Transverse colon (tissue), 4 donors: ENCODE measurements at regions not wholly inside any gene's neighbourhood (a gene's known extent, or its start where the extent isn't known, plus 50 kb on each side); places are given as distances from the start of the nearest gene placed in this dataset.

Experiments used
- POLR2A ChIP-seq: fragments of 450-650 bp; IDR thresholded peaks from one replicate; pipeline ENCODE4 v1.6.1; 2016; ENCODE audit warnings: antibody characterized with exemption, mild to moderate bottlenecking, moderate library complexity
- POLR2AphosphoS5 ChIP-seq, 3 donors: sonication (generic); formaldehyde crosslinking; IDR thresholded peaks; one replicate each; pipeline ENCODE4 v1.6.1; 2016; ENCODE audit warnings: antibody characterized with exemption in 3 of 3
- TF ChIP-seq, protein P1 (sequence below), 5 experiments: fragments of 200-600 bp in 3 of 5; fragments of 450-650 bp in 2 of 5; sonication (generic) in 3 of 5; IDR thresholded peaks; 1 replicate in 2 of 5; 2 replicates in 3 of 5; pipeline ENCODE4 v1.5.1; 2016 to 2017; ENCODE audit warnings: antibody characterized with exemption in 5 of 5, inconsistent platforms in 3 of 5, mild to moderate bottlenecking in 2 of 5, moderate library complexity in 1 of 5

DNA sequence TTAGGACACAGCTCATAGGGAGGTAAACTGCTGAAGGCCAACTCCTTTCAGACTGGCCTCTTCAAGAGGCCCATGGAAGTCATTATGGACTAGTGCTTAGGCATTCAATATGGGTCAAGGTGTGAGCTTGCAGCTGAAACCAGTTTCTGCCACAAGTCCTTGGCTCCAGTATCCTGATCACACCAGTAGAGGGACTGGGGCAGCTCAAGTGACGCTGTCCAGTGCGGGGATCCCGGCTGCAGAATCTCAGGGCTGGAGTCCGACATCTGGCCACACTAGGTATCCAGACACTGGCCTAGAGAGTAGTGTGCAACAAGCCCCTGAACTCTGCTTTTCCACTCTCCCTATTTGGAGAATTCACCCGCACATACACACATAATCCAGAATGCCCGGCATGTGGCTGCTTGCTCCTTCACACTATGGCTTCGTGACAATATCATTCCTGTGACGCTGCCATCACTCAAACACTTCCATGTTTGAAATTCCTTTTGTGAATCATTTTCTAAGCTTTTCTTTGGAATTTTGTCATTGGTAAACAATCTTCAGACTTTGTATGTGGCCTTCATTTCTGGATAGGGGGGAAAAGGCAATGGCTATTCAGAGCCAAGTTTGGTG is 425.1 kb downstream of the EFNB2 start:
- TF ChIP-seq POLR2A (no peak), POLR2AphosphoS5 (IDR thresholded peaks at IDR 0.05) (no peak)
- TF ChIP-seq, protein P1, sequence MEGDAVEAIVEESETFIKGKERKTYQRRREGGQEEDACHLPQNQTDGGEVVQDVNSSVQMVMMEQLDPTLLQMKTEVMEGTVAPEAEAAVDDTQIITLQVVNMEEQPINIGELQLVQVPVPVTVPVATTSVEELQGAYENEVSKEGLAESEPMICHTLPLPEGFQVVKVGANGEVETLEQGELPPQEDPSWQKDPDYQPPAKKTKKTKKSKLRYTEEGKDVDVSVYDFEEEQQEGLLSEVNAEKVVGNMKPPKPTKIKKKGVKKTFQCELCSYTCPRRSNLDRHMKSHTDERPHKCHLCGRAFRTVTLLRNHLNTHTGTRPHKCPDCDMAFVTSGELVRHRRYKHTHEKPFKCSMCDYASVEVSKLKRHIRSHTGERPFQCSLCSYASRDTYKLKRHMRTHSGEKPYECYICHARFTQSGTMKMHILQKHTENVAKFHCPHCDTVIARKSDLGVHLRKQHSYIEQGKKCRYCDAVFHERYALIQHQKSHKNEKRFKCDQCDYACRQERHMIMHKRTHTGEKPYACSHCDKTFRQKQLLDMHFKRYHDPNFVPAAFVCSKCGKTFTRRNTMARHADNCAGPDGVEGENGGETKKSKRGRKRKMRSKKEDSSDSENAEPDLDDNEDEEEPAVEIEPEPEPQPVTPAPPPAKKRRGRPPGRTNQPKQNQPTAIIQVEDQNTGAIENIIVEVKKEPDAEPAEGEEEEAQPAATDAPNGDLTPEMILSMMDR (IDR thresholded peaks at IDR 0.05), result no peak
